Forelimb muscle (tissue), 1 donor: ENCODE measurements at regions not wholly inside any gene's neighbourhood (a gene's known extent, or its start where the extent isn't known, plus 50 kb on each side); places are given as distances from the start of the nearest gene placed in this dataset.

Experiments used
- DNase-seq: peaks from one replicate; pipeline ENCODE4 v3.0.0-alpha.2; 2013; ENCODE audit warnings: low read depth

GRCh38 chr12:41891226-41891625, 253.4 kb downstream of the GXYLT1 start:
- no peak for DNase-seq

DNA sequence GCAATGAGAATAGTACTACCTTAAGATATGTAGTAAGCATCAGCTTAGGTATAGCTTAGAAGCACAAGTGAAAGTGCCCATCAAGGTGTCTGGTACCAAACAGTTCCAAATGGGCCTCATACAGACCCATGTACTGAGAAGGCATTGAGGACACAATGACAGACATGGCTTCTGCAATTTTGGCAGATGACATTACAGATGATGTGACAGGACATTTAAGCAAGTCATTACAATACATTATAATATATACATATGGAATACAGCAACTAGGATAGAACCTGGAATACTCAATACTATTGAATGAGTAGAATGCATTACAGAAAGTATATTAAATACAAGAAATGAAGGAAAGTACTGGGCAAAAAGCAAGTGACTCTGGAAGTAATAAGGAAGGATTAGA, 256.4 kb downstream of the GXYLT1 start:
- no peak for DNase-seq

DNA sequence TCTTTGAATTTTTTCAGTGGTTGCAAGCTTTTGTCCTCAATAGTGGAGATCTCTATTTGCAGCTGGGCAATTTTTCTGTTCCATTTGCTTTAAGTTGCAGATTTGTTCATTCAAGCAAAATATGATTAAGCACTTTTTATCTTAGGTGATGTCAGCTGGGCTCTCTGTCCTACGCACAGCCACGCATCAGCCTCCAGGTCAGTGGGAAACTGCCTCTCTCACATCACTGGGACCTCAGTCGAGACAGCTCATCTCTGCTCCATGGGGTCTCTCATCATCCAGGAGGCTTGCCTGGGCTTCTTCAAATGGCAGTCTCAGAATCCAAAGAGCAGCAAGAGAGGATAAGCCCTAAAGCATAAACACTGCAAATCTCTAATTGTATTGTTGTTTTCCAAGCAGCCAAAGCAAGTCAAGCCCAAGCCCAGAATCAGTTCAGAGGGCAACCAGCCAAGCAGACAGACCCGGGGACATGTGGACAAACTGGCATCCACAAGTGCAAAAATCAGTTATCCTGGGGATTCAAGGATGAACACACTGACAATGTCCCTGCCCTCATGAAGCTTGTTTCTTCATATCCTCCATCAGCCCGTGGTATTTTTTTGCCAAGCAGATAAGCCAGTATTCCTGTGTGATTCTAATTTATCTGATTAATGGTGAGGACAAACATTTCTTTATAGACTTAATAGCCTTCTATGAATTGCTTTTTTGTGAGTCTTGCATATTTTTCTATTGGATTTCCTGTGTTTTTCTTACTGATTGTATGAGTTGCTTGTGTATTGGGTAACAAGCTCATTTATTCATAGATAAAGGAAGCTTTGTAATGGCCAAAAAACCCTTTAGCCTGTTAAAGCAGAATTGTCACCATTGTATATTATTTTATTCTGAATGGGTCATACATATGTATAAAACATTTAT, 262.5 kb downstream of the GXYLT1 start:
- DNase-seq = no peak

DNA sequence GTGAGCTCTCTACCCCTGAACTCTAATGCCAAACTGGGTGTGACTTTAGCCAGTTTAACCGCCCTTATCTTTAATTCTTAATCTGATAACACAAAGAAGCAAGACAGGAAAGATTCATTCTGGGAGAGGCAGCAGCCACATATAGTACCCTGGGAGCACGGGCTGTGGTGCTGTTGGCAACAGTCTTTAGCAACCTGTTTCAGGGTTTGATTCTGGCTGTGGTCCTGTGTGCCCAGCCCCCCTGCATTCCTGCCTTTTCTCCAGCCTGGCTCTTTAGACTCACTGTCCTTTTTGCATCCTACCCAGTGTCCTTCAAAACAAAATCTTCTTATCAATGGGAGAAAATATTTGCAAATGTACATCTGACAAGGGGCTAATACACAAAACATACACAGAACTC, 275.2 kb downstream of the GXYLT1 start:
- DNase-seq = no peak

DNA sequence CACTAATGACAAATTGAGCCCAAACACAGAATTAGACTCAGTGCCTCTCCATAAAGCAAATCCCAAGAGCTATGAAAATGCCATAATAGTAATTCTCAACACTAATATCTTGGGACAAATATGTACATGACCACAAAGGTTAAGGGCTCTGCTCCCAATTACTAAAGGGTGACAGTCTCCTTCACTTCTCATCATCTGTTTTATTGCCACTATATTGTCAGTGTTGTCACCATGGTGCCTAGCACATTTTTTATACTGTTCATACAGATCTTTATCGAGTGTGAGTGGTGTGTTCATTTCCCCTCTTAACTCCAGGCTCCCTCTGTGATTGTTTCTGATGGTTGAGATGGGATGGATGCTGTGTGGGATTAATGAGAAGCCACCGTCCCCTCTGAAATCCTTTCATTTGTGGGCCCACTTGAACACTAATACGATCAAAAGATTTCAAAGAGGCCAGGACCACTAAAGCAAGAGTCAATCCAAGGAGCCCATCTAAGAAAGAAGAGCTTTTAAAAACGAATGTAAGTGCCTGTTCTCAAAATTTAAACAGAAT, 277.7 kb downstream of the GXYLT1 start:
- no peak for DNase-seq

GRCh38 chr12:41856228-41856627, 288.4 kb downstream of the GXYLT1 start:
- DNase-seq = no peak

DNA sequence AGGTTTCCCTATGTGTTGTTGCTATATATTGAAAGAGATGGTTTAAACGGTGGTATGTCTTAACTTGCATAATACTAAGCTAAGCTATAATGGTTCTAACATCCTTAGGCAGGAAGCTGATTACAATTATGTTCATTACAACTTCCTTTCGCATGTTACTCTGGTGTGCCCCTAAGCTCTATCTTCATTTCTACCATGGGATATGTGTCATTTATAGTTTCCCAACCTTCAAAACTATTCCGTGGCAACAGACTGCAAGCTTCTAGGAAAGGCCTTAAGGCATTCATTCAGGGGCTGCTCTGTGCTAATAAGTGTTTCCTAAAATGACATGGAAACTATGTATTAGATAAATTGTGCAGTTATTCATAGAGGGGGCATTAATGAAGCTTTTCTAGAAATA, 294.6 kb downstream of the GXYLT1 start:
- DNase-seq = no peak

- DNase-seq = no peak
Observed at GRCh38 chr12:41846718-41847117, 298.0 kb downstream of the GXYLT1 start.

DNA sequence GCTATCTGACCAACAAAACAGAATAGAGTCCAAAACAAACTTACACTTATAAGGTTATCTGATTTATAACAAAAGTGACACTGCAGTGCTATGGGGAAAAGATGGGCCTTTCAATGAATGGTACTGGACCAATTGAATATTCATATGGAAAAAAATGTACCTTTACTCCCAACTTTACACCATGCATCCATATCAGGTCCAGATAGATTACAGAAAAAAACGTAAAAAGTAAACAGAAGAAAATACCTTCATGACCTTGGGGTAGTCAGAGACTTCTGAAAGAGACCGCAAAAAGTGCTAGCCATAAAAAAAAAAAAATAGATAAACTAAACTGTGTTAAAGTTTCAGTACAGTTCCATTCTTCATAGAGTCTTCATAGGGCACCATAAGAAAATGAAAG, 308.3 kb downstream of the GXYLT1 start:
- no peak for DNase-seq

DNA sequence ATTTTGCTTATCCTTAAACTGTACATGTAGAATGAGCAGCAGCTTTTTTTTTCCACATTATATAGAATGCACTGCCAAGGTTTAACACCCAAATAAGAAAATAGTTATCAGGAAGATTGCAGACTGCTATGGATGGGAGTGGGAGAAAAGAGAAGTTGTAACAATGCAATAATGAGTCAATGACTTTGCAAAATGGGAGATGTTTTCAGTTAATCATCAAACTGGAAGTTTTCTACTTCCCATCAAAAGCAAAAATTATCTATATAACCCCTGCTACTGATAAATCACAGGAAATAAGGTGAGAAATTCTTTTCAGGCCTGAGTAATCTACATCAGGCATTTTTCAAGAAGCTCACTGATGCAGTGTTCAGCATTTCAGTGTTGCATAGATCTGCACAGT, 309.1 kb downstream of the GXYLT1 start:
- no peak for DNase-seq

- DNase-seq = no peak
Observed at GRCh38 chr12:41819948-41820347, 324.7 kb downstream of the GXYLT1 start.

DNA sequence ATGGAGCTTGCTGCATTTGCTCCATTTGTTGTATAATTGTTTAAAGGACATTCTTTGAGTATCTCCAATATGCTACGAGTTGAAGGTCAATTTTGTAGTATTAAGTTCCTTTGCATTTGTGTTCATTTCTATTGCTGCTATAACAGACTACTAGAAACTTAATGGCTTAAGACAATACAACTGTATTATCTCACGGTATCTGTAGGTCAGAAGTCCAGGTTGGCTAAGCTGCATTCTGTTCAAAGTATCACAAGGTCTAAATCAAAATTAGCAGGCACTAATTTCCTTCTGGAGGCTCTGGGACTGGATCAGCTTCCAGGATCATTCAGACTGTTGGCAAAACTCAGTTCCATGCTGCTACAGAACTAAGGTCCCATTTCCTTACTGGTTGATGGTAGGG, 340.6 kb downstream of the GXYLT1 start:
- no peak for DNase-seq

DNA sequence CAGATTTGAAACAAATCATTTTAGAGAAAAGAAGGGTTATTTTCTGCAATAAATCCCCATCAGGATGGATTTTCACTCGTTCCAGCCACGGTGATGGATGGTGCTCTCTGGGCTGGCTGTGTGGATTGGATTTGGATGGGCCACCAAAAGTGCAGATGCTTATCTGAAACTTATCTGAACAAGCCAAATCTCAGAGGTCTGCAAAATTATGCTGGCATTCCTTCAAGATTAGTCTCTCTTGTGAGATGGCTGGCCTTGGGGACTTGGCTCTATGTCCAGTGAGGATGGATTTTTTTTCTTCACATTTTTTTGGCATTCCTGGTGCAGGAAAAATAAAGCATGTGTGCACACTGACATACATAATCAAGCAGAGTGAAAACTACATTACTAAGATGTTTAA, 341.9 kb downstream of the GXYLT1 start:
- no peak for DNase-seq

DNA sequence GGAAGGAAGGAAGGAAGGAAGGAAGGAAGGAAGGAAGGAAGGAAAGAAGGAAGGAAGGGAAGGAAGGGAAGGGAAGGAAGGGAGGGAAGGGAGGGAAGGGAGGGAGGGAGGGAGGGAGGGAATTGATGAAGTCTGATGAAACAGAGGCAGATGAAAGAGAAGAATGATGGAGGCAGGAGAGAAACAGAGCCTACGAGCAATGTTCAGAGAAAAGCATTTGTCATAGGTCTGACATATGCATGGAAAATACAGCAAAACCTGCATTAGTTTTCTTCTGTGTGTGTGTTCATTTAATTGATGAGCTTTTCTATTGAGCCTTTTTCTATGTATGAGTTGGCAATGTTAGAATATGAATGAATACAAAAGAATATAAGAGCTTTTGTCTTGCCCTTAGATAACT, 343.4 kb downstream of the GXYLT1 start:
- no peak for DNase-seq

GRCh38 chr12:41799671-41800070, 345.0 kb downstream of the GXYLT1 start:
- DNase-seq = no peak

- DNase-seq = no peak
Observed at GRCh38 chr12:41795910-41796309, 348.8 kb downstream of the GXYLT1 start.

GRCh38 chr12:41795051-41795600, 349.5 kb downstream of the GXYLT1 start:
- DNase-seq = peak; percentile 11

DNA sequence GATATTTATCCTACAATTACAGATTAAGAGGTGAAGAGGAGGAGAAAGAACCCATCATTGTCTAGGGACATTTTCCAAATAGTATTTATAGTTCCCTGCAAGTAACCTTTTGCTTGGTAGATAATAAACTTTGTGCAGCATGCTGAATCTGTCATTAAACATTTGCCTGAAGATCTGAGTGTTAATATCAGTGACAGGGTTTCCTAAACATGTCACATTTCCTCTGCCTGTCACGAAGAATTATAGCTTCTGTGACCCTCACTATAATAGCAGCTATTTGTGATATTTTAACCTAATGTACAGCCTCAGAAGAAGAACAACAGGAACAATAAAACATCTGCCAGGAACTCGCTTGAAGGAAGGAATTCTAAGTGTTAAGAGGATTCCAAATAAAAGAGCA, 350.3 kb downstream of the GXYLT1 start:
- DNase-seq = no peak

DNA sequence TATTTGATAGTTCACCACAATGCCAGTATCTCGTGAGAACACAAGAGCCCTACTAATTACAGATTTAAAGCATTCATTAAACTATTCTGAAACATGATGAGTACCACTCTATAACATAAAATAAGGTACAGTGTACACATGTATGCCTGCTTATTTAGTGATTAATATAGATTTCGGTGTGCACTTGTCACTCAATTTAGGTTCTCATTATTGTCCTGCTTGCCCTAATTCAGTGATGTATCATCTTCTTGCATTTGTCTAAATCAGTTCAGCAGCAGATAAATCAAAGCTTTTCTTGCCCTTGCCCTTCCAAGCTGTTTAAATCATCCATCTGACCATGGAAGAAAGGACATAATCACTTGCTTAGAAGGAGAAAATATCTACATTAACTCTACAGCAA, 359.7 kb downstream of the GXYLT1 start:
- no peak for DNase-seq

DNA sequence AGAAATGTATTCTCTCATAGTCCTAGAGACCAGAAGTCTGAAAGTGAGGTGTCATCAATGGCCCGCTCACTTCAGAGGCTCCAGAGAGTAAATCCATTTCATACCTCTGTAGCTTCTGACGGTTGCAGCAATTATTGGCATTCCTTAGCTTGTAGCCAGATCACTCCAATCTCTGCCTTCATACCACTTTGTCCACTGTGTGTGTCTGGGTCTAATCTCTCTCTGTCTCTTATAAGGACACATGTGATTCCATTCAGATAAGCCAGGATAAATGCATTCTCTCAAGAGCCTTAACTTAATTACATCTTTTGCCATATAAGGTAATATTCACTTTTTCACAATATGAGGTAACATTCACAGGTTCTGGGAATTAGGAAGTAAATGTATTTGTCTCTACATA, 365.7 kb downstream of the GXYLT1 start:
- no peak for DNase-seq

DNA sequence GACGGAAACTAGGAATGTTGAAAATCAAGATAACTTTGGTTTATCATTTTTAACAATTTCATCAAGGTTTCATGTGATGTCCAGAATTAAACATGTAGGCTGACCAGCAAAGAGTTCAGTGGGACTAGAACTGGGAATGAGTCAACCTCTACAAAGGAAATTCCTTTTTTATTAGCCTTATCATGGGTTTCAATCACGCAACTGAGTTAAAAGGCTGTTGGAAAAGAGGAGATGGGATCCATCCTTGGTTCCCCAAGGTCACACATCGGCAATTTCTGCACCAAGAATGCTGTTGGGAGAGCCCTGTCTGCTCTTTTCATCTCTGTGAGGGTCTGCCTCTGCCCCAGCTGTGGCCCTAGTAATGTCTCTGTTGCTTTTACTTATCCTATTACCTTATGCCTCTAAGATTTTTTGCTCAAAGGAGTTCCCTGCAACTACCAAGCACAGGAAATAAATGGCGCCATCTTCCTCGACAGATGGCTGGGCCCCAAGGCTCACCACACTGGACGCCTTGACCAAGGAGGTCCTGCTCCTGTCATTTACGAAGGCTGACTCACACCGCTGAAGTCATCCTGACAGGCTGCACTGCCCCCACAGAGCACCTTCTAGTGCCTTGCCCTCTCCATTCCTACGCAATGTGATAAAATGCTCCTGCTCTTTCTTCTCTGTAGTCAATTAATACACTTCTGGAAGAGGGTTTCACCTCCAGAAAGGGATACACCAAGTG, 367.4 kb downstream of the GXYLT1 start:
- no peak for DNase-seq

DNA sequence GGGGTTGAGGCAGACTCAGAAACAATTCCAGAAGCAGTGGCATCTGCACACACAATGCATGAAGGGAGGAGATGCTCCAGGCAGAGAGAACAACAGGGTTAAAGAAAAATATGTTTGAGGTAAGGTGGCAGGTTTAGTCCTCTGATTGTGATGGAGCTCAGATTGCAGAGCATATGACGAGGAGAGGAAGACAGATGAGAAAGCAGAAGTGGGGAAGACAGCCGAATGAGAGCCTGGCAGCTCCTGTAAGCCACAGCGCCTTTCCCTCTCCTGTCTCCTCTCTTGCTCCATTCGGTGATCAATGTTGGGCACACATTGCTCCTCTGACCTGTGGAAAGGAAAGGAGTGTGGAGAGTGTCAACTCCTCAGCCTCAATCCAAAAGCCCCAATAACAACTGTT, 372.2 kb downstream of the GXYLT1 start:
- DNase-seq = no peak

GRCh38 chr12:41769810-41770209, 374.9 kb downstream of the GXYLT1 start:
- no peak for DNase-seq
